HG03196 (cell line): ENCODE measurements at regions not wholly inside any gene's neighbourhood (a gene's known extent, or its start where the extent isn't known, plus 50 kb on each side); places are given as distances from the start of the nearest gene placed in this dataset.
"Not testable (repeated sequence)": the region's sequence is repeated elsewhere in the genome, so short reads cannot be mapped to it uniquely, and the experiment has no call there.

Source experiments
- ATAC-seq: cut with Tn5 transposase; IDR thresholded peaks from one replicate; pipeline ENCODE4 v1.9.1; 2021; ENCODE audit not compliant: unreplicated experiment

GRCh38 chr18:30713299-30713698 is 329.2 kb downstream of the DSC3 start:
- no peak for ATAC-seq

- no peak for ATAC-seq
Measured at GRCh38 chr18:30712383-30712782, 330.2 kb downstream of the DSC3 start.

DNA sequence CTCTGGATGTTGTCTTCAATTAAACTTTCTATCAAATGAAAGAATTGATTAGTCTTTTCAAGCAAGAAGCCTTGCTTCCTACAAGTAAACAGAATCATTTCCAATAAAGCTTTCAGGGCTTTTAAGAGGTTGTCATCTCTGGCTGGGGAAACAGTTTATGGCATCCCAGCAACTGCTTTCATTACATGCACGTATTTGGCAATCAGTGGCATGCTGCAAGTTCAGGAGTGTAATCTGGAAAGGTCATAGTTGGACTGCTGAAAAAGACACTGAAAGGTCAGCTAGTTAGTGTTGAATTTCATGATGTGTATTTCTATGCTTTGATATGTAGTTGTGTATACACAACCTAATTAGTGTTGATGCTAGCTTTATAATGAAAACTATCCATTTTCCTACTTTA is 332.9 kb downstream of the DSC3 start:
- no peak for ATAC-seq

GRCh38 chr18:30705943-30706342 is 336.6 kb downstream of the DSC3 start:
- ATAC-seq, result no peak

DNA sequence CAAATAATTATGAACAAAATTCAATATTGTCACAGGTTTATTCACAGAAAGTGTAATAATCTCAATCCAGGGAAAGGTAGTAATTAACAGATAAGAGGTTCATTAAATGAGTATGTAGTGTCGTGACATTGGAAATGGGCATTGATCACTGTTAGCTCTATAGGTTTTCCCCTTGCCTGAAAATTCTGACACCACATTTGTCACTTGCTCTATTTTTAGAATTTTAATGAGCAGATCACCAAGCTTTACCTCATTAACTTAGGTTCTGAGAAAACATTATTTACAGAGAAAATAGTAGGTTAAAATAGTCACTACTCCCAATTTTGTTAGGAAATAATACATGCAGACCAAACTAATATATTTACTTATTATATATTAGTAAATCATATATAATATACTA is 344.0 kb downstream of the DSC3 start:
- no peak for ATAC-seq

DNA sequence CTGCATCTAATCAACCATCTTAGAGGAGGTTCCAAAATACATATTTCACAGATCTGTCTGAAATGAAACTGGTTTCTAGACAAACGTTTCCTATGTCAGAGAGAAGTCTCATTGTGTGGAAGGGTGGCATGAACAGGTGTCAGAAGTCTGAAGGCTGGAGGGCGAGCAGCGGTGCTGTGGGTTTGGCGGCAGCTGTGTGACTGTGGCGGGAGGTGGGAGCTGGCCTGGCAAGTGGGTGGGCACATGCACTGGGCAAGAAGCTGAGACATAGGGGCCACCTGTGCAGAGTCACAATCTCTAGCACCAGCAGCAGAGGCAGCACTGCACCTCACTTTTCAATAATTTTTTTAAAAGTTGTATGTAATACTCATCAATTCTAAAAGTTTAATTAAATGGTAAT is 346.3 kb downstream of the DSC3 start:
- ATAC-seq, result no peak

DNA sequence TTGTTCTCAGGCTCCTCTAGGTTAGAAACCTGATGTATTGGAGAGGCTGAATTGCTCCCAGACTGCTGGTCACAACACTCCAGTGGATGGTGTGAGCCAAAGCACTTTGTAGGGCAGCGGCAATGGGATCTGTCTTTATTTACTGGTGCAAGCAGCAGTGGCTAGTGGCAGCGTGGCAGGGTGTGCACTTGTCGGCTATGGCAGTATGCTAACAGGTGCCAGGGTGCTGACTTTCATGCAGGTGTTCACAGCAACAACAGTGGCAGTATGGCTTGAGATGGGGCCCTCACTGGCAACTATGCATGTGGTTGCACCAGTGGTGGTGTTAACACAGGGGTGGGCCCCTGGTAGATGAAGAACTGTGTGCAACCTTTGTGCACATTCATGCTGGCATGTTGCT is 347.8 kb downstream of the DSC3 start:
- no peak for ATAC-seq

GRCh38 chr18:30689216-30689615 is 353.3 kb downstream of the DSC3 start:
- no peak for ATAC-seq

DNA sequence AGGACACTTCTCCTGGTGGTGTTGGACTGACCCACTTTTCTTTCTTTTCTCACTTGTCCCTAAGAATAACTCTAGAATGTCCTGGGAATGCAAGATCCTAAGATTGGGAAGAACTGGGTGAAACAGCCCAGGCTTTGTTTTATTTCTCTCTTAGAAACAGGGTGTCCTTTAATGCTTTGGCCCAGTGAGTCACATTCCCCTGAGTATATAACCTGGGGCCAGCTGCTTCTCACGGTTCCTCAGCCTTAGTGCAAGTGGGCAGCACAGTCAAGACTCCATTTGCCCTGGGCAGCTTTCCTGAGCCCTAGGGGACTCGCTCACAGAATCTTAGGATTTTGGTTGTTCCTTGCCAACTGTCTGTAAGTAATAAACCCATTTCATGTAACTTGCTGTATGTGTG is 355.0 kb downstream of the DSC3 start:
- no peak for ATAC-seq

- ATAC-seq, result no peak
Measured at GRCh38 chr18:30684825-30685481, 357.6 kb downstream of the DSC3 start.

GRCh38 chr18:30683836-30684235 is 358.7 kb downstream of the DSC3 start:
- ATAC-seq, result no peak

DNA sequence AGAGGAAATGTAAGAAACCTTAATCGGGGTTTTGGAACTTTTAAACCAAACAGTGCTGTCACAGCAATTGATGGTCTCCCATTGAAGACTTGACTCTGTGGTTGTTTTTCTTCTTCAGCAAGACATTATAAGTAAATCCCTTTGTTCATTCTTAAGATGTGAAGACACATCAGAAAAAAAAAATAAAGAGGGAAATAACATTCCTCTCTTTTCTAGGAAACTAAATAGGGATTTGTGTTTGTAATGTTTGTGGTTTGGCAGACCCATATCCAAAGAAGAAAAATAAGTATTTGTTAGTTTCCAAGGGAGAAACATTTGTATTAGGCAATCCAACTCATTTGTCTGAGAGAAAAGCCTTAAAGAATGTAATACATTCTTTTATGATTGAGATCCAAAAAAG is 359.9 kb downstream of the DSC3 start:
- ATAC-seq, result no peak

DNA sequence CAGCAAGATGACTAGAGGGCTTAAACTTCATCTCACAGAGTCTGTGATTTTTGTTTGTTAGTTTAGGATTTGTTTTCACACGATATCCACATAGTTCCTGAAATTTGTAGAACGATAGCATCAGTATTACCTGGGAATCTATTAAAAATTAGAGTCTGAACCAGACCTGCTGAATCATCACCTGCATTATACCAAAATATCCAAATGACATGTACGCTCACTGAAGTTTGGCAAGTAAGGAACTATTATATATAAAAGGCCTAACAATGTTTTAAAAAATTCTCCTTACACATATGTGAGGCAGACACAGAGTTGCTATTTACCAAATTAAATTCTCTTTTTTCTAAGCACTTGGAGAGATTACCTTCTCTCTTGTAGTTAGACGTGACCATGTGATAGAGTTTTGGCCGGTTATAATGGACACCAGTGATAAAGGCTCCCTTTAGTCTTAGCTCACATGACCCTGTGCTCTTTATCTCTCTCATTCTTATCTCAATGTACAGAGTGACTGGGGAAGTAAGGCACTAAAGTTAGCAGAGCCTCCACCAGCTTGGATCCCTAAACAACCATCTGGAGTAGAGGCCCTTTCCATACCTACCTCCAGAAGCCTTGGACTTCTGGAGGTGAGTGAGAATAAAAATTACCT is 363.1 kb downstream of the DSC3 start:
- no peak for ATAC-seq

GRCh38 chr18:30677813-30678212 is 364.7 kb downstream of the DSC3 start:
- ATAC-seq, result not testable (repeated sequence)

- ATAC-seq, result no peak
Measured at GRCh38 chr18:30676053-30676480, 366.5 kb downstream of the DSC3 start.

GRCh38 chr18:30675493-30675892 is 367.0 kb downstream of the DSC3 start:
- ATAC-seq, result no peak

GRCh38 chr18:30675072-30675471 is 367.5 kb downstream of the DSC3 start:
- no peak for ATAC-seq

DNA sequence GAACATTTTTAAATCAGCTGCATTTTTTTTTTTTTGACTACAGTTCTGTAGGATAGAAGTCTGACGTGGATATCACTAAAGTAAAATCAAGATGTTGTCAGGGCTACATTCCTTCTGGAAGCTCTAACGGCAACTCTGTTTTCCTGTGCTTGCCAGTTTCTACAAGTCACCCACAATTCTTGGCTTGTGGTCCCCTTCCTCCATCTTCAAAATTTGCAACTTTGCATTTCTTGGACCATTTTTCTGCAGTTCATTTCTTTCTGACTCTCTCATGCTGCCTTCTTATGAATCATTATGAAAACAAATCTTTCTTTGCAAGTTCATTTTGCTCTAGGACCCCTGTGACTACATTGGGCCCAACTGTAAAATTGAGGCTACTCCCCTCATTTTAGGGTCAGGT is 367.9 kb downstream of the DSC3 start:
- ATAC-seq, result no peak

- ATAC-seq, result not testable (repeated sequence)
Measured at GRCh38 chr18:30672439-30672838, 370.1 kb downstream of the DSC3 start.

- no peak for ATAC-seq
Measured at GRCh38 chr18:30658306-30658705, 384.2 kb downstream of the DSC3 start.

- ATAC-seq, result no peak
Measured at GRCh38 chr18:30652387-30652786, 390.2 kb downstream of the DSC3 start.

GRCh38 chr18:30650499-30650898 is 392.0 kb downstream of the DSC3 start:
- no peak for ATAC-seq

DNA sequence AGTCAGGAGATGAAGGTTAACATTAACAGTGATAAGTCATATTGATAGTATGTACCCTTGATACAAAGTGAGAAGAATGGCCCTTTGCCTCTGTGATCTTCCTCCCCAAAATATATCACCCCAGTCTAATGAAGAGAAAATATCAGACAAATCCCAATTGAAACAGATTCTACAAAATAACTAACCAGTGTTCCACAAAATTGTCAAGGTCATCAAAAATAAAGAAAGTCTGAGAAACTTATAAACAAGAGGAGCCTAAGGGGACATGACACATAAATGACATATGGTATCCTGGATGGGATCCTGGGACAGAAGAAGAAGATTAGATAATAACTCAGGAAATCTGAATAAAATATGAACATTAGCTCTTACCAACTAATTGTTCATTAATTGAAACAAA is 398.4 kb downstream of the DSC3 start:
- ATAC-seq, result no peak
